ENCODE measurements at regions not wholly inside any gene's neighbourhood (a gene's known extent, or its start where the extent isn't known, plus 50 kb on each side); places are given as distances from the start of the nearest gene placed in this dataset.
"Not testable (repeated sequence)": the region's sequence is repeated elsewhere in the genome, so short reads cannot be mapped to it uniquely, and the experiment has no call there.

- WGBS, 2 donors: 72 to 74% methylated on average over 4 of the region's 4 CpGs
- Histone ChIP-seq H3K9me3 (no peaks in the 10 kb centered on the region), H3K4me3 (no peak overlapping the region), H3K27ac (no peak overlapping the region), H3K36me3 (no peaks in the 10 kb centered on the region), H3K4me1 (no peaks in the 10 kb centered on the region), H3K27me3 (no peaks in the 10 kb centered on the region)
- no peak for DNase-seq (ENCODE audit: low spot score in 2 of 2)
- TF ChIP-seq, protein P1, sequence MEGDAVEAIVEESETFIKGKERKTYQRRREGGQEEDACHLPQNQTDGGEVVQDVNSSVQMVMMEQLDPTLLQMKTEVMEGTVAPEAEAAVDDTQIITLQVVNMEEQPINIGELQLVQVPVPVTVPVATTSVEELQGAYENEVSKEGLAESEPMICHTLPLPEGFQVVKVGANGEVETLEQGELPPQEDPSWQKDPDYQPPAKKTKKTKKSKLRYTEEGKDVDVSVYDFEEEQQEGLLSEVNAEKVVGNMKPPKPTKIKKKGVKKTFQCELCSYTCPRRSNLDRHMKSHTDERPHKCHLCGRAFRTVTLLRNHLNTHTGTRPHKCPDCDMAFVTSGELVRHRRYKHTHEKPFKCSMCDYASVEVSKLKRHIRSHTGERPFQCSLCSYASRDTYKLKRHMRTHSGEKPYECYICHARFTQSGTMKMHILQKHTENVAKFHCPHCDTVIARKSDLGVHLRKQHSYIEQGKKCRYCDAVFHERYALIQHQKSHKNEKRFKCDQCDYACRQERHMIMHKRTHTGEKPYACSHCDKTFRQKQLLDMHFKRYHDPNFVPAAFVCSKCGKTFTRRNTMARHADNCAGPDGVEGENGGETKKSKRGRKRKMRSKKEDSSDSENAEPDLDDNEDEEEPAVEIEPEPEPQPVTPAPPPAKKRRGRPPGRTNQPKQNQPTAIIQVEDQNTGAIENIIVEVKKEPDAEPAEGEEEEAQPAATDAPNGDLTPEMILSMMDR (IDR thresholded peaks at IDR 0.05): no peak
- TF ChIP-seq POLR2A (IDR thresholded peaks at IDR 0.05) (no peak), EP300 (IDR thresholded peaks at IDR 0.05) (no peak)
Observed at GRCh38 chr14:25699981-25700380, 650.0 kb upstream of the STXBP6 start.

DNA sequence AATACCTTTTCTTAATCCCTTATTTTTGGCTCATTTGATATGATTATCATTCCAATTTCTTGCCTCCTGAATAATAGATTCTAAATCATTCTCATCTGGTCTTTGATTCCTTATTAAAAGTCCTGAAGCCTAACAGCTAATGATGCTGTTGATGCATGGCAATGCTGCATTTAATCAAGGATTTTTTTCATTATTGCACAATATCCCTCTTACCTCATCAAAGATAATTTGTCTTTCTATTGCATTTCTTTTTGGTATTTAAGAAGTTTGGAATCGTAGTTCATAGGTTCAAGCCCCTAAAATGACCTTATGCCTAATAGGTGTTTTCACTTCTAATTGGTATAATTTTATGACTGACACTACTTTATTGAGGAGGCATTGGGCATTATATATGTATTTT, 648.2 kb upstream of the STXBP6 start:
- H3K27me3 ChIP-seq: no peaks in the 10 kb centered on the region

GRCh38 chr14:25696176-25696575, 646.2 kb upstream of the STXBP6 start:
- no peaks in the 10 kb centered on the region for H3K4me1 ChIP-seq
- no peaks in the 10 kb centered on the region for H3K27me3 ChIP-seq
- no peaks in the 10 kb centered on the region for H3K9me3 ChIP-seq
- H3K36me3 ChIP-seq: no peaks in the 10 kb centered on the region
- no peak overlapping the region for H3K27ac ChIP-seq
- WGBS, 2 donors: 64 to 83% methylated on average over 3 of the region's 3 CpGs
- DNase-seq (ENCODE audit: low spot score in 2 of 2): no peak
- no peak overlapping the region for H3K4me3 ChIP-seq
- TF ChIP-seq EP300 (IDR thresholded peaks at IDR 0.05) (no peak), POLR2A (IDR thresholded peaks at IDR 0.05) (no peak)
- TF ChIP-seq, protein P1 (IDR thresholded peaks at IDR 0.05): no peak

More for the DNA sequence above, 648.2 kb upstream of the STXBP6 start:
- no peak for TF ChIP-seq EP300 (IDR thresholded peaks at IDR 0.05)
- TF ChIP-seq POLR2A (IDR thresholded peaks at IDR 0.05): no peak
- TF ChIP-seq, protein P1 (IDR thresholded peaks at IDR 0.05): no peak
- Histone ChIP-seq H3K9me3 (no peaks in the 10 kb centered on the region), H3K27ac (no peak overlapping the region), H3K4me3 (no peak overlapping the region), H3K4me1 (no peaks in the 10 kb centered on the region), H3K36me3 (no peaks in the 10 kb centered on the region)
- 81% methylated on average over 1 of the region's 1 CpG for WGBS, 2 donors
- no peak for DNase-seq (ENCODE audit: low spot score in 2 of 2)

- peaks cover 0 to 5% (median 0%) of the 10 kb centered on the region in 4 donors for H3K9me3 ChIP-seq
- WGBS, 2 donors: 66 to 70% methylated on average over 2 of the region's 2 CpGs
- H3K4me3 ChIP-seq: no peak overlapping the region
- H3K36me3 ChIP-seq: no peaks in the 10 kb centered on the region
- H3K4me1 ChIP-seq: no peaks in the 10 kb centered on the region
- TF ChIP-seq, protein P1 (IDR thresholded peaks at IDR 0.05): no peak
- TF ChIP-seq EP300 (IDR thresholded peaks at IDR 0.05): no peak
- no peak for TF ChIP-seq POLR2A (IDR thresholded peaks at IDR 0.05)
- H3K27ac ChIP-seq: no peak overlapping the region
- no peaks in the 10 kb centered on the region for H3K27me3 ChIP-seq
- no peak for DNase-seq (ENCODE audit: low spot score in 2 of 2)
Observed at GRCh38 chr14:25685004-25685403, 635.1 kb upstream of the STXBP6 start.

GRCh38 chr14:25680934-25681333, 631.0 kb upstream of the STXBP6 start:
- no peak overlapping the region for H3K27ac ChIP-seq
- WGBS, 2 donors: 82 to 86% methylated on average over 11 to 15 of the region's 16 CpGs
- no peaks in the 10 kb centered on the region for H3K36me3 ChIP-seq
- no peaks in the 10 kb centered on the region for H3K27me3 ChIP-seq
- peaks cover 0 to 7% (median 0%) of the 10 kb centered on the region in 4 donors for H3K9me3 ChIP-seq
- TF ChIP-seq, protein P1 (IDR thresholded peaks at IDR 0.05): no peak
- TF ChIP-seq EP300 (IDR thresholded peaks at IDR 0.05): no peak
- no peak overlapping the region for H3K4me3 ChIP-seq
- H3K4me1 ChIP-seq: no peaks in the 10 kb centered on the region
- no peak for DNase-seq (ENCODE audit: low spot score in 2 of 2)

DNA sequence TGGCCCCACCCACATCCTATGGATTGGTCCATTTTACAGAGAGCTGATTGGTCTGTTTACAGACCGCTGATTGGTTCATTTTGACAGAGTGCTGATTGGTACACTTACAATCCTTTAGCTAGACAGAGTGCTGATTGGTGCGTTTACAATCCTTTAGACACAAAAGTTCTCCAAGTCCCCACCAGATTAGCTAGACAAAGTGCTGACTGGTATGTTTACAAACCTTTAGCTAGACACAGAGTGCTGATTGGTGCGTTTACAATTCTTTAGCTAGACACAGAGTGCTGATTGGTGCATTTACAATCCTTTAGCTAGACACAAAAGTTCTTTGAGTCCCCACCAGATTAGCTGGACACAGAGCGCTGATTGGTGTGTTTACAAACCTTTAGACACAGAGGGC, 630.6 kb upstream of the STXBP6 start:
- 94 to 96% methylated on average over 4 of the region's 4 CpGs for WGBS, 2 donors
- H3K4me3 ChIP-seq; H3K9me3 ChIP-seq; H3K27ac ChIP-seq; H3K36me3 ChIP-seq; H3K27me3 ChIP-seq; DNase-seq (ENCODE audit: low spot score in 2 of 2); H3K4me1 ChIP-seq: not testable (repeated sequence)

Data from tibial nerve (tissue), 4 donors.